GM21447 (cell line): ENCODE measurements at regions not wholly inside any gene's neighbourhood (a gene's known extent, or its start where the extent isn't known, plus 50 kb on each side); places are given as distances from the start of the nearest gene placed in this dataset.

Source experiments
- ATAC-seq: cut with Tn5 transposase; IDR thresholded peaks from one replicate; pipeline ENCODE4 v1.9.1; 2021; ENCODE audit not compliant: unreplicated experiment

GRCh38 chr5:133806847-133807246 is 161.6 kb downstream of the C5orf15 start:
- no peak for ATAC-seq

DNA sequence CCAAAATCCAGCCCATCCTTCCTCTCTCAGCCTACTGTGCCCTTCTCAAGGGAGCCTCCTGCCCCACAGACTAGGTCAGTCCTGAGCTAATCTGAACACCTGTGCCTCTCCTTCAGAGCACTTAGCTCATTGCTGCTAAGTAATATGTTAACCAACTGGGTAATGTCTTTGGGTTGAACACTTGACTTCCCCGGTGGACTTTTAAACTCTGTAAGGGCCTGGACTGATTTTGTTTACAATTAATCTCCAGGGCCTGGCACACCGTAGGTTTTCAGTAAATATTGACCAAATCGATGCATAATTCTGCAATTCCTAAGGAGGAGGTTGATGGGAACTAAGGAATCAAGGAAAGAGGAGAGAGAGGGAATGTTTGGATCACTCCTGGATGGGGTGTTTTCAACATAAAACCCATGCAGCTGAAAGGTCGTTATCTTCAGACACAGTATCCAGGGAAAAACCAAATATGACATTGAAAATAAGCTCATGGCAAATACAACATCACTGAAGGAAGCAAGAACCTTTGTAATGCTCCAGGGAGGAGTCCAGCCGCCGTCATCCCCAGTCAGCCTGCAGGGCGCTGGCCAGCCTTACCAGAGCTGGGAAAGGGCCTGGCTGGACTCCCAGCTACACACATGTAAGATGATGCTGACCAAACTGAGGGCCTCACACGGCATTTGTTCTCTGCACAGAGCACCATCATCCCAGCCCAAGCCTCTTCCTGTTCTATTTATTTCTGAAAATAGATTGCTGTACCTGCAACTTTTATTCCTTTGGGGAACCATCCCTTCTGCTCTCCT is 166.3 kb downstream of the C5orf15 start:
- ATAC-seq: no peak

- no peak for ATAC-seq
Measured at GRCh38 chr5:133801431-133801830, 167.0 kb downstream of the C5orf15 start.

- no peak for ATAC-seq
Measured at GRCh38 chr5:133799571-133800237, 168.7 kb downstream of the C5orf15 start.

- ATAC-seq: no peak
Measured at GRCh38 chr5:133797167-133797566, 171.3 kb downstream of the C5orf15 start.

DNA sequence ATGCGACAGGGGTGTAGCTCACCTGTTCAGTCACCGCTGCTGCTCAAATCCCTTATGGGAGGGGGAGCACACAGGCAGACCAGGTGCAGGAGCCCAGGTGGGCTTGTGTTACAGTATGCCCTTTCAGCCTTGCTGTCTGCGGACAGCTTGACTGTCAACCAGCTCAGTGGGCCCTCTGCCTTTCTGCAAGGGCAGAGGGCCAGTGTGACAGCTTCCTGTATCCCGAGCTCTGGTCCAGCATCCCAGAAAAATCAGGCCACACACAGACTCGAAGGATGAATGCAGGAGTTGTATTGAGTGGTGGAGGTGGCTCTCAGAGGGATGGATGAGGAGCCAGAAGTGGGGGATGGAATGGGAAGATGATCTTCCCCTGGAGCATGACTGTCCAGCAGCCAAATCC is 172.2 kb downstream of the C5orf15 start:
- ATAC-seq: no peak

DNA sequence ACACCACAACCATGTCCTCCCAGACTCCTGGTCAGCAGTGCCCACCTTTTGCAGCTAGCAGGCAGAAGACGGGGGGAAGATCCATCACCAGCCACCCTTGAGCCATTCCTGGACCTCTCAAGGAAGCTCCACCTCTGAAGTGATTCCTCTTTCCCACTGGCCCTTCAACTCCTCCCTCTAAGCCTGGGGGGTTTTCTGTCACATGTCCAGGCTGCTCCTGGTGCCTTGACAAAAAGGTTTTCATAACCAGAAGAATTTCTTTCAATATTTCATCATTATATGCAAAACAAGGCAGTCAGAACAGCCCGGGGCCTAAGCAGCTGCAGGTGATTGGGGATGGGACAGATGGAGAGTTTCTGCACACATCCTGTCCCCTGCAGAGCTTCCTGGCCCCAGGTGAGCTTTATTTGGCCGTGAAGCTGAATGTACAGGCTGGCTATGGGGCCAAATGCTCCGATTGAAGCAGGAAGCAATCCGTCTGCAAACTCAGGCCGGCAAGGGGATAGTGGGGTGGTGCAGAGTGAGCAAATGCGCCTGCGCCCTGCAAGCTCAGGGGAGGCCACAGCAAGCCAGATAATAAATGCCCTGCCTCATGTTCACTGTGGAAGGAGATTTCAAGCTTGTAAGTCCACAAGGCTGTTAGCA is 173.5 kb downstream of the C5orf15 start:
- no peak for ATAC-seq

DNA sequence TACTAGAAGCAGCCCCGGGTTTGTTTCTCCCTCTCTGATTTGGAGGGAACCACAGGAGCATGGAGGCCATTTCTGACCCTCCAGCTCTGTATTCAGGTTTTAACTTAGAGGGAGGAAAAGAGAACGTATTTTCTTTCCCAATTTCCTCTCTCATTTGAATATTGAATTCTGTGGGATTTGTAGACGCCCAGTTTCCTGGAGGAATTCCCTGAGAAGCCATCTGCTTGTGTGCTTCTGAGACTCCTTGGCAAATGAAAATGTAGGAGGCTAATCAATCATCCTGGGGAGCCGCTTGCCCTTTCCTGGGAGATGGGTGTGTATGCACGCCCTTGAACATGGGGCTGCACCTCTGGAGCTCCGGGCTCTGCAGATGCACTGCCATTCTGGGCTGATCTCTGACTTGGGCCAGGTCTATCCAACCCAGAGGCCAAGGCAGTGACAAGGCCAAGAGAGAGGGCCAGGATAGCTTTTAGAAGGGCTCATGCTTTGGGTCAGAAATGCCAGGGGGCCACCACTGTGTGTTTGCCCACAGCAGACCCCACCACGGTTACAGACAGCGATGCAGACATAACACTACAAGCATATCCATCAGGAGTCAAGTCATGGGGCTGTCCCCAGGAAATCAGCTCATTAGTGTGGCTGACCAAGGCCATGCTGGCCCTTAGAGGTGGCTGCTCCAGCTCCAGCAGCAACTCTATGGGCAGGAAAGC is 174.5 kb downstream of the C5orf15 start:
- no peak for ATAC-seq

DNA sequence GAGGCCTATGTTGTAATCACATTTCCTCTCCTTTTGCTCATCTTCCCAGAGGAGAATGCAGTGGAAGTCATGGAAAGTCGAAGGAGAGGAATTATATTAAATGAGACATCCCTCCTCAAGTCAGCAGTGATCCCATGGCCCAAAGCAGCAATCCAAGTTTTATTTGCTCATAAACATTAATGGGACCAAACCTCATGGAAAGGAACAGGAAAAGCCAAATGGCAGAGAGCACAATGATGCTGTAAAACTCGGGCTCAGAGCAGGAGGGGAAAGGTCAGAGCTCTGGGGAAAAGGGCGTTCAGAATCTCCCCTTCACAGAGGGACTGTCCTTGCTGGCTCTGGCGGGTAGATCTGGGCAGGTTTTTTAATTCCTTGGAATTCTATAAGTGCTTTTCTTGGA is 175.8 kb downstream of the C5orf15 start:
- ATAC-seq: no peak

DNA sequence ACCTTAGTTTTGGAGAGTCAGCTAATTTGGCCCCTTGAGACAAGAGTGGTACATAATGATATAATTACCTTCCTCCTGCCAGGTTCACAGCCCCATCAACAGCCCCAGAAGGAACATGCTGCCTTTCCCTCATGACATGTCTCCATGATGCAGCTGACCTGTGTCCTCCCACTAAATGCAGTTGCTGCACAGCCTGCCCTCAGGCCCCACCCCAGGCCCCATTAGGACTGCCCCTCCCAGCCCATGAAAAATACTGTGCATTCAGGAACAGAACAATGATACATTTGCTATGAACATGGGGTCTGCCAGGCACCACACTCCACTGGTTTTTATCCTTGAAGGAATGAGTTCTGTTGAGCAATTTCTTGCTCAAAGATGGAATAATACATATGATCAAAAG is 176.4 kb downstream of the C5orf15 start:
- no peak for ATAC-seq

- no peak for ATAC-seq
Measured at GRCh38 chr5:133790898-133791297, 177.5 kb downstream of the C5orf15 start.

DNA sequence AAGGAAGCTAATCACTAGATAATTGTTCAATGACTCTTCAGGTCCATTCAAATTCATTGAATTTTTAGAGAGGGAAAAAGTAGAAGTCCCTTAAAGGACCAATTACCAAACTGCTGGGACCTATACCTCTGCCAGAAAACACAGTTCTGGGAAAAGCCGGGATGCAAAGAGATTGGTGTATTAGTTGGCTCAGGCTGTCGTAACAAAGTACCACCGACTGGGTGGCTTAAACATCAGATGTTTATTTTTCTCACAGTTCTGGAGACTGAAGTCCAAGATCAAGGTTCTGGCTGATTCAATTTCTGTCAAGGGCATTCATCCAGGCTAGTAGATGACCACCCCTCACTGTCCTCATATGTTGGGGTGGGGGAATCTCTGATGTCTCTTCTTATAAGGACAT is 177.1 kb upstream of the FSTL4 start:
- ATAC-seq: no peak

- no peak for ATAC-seq
Measured at GRCh38 chr5:133788121-133788520, 175.8 kb upstream of the FSTL4 start.

- ATAC-seq: no peak
Measured at GRCh38 chr5:133786420-133786819, 174.1 kb upstream of the FSTL4 start.

- ATAC-seq: no peak
Measured at GRCh38 chr5:133785182-133785581, 172.8 kb upstream of the FSTL4 start.

DNA sequence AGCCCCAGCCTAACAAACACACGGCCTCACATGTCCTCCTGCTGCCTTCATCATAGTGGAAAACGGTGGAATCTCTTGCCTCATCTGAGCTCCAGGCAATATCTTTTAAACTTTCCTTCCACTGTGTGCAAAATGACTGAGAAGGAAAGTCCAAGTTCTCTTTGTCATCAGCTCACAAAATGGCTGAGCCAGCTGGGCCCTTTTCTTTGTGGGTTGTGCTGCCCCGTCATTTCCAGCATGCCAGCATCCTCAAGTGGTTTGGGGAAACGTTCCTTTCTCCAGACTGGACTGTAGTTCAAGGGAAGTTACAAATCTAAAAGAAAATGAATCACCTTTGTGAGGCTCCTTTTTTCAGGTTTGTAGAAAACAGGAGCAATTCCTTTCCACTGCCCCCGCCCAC is 171.1 kb upstream of the FSTL4 start:
- ATAC-seq: no peak

- no peak for ATAC-seq
Measured at GRCh38 chr5:133782736-133783135, 170.4 kb upstream of the FSTL4 start.

GRCh38 chr5:133781436-133782225 is 169.3 kb upstream of the FSTL4 start:
- ATAC-seq: no peak

- no peak for ATAC-seq
Measured at GRCh38 chr5:133780619-133781280, 168.4 kb upstream of the FSTL4 start.

DNA sequence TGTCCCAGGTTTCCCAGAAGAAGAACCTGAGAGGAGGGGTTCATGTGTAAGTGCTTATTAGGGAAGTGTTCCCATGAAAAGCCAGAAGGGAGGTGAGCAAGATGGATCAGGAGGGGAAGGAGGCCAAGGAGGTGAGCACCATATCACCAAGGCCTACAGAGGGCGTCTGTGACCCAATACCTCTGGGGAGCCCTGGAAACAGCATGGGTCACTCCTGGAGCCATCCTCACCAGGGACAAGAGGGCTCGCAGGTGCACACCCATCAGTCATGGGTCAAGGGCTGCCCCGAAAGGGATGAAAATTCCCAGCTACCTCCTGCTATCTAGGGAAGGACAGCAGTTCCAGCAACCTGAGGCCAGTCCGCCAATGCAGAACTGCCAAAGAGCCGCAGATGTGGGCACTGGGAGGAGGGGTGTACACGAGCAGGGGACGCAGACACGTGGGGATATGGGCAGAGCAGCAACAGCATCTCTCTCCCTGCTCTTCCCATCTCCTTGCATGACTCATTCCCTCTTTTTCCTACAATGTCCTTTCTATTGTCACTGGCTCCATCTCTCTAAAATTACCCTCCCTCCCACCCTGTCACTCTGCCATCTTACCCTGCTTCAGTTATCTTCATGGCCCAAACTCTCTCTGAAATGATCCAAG is 167.6 kb upstream of the FSTL4 start:
- no peak for ATAC-seq
